Caco-2 (cell line): ENCODE measurements at regions not wholly inside any gene's neighbourhood (a gene's known extent, or its start where the extent isn't known, plus 50 kb on each side); places are given as distances from the start of the nearest gene placed in this dataset.

Experiments used
- BruUV-seq: library from RNA; stranded (reverse); fragments of 400-500 nt; replicated peaks from 2 replicates; lab custom pipeline; 2021; lab: Mats Ljungman, UMichigan
- CTCF ChIA-PET: fragments of 300-600 bp; sonication (Branson Sonifier 250); formaldehyde crosslinking; loops from one replicate; lab custom pipeline; 2022; ENCODE audit warnings: antibody characterized with exemption; lab: Charles Lee
- POLR2A ChIA-PET: fragments of 300-600 bp; sonication (Branson Sonifier 250); formaldehyde crosslinking; loops from one replicate; lab custom pipeline; 2022; ENCODE audit warnings: antibody characterized with exemption; lab: Charles Lee
- DNase-seq, 2 experiments: peaks; one replicate each; pipeline versions ENCODE4 v3.0.0 to v3.0.0-alpha.2; 2020 to 2022
- H3K27me3 ChIP-seq: replicated peaks from 2 replicates; pipeline ENCODE4 v1.6.0; 2011; ENCODE audit warnings: low read length; ENCODE audit not compliant: control insufficient read depth, insufficient read depth
- H3K36me3 ChIP-seq: 2 replicates; pipeline ENCODE4 v1.5.1; 2011; ENCODE audit warnings: low read length; ENCODE audit not compliant: control insufficient read depth, insufficient read depth
- H3K4me1 ChIP-seq: fragments of 250-450 bp; sonication (Bioruptor Pico); 2 replicates; pipeline ENCODE4 v1.5.1; 2020; ENCODE audit warnings: mild to moderate bottlenecking
- H3K4me3 ChIP-seq: 2 replicates; pipeline ENCODE4 v1.5.1; 2011; ENCODE audit warnings: low read depth, mild to moderate bottlenecking, control low read depth, low read length
- H3K9me3 ChIP-seq: fragments of 250-450 bp; sonication (Bioruptor Pico); 2 replicates; pipeline ENCODE4 v1.5.1; 2020; ENCODE audit warnings: mild to moderate bottlenecking, moderate library complexity
- H3K27ac Mint-ChIP-seq: one replicate; pipeline ENCODE4 v1.8.0; 2022; ENCODE audit warnings: mixed read lengths; ENCODE audit not compliant: unreplicated experiment
- H3K27me3 Mint-ChIP-seq: one replicate; pipeline ENCODE4 v1.8.0; 2022; ENCODE audit warnings: mixed read lengths; ENCODE audit not compliant: insufficient read depth, unreplicated experiment
- H3K36me3 Mint-ChIP-seq: one replicate; pipeline ENCODE4 v1.8.0; 2022; ENCODE audit warnings: mild to moderate bottlenecking, mixed read lengths; ENCODE audit not compliant: insufficient read depth, unreplicated experiment
- H3K4me1 Mint-ChIP-seq: one replicate; pipeline ENCODE4 v1.8.0; 2022; ENCODE audit warnings: low read depth, mixed read lengths; ENCODE audit not compliant: unreplicated experiment
- H3K4me3 Mint-ChIP-seq: one replicate; pipeline ENCODE4 v1.8.0; 2022; ENCODE audit warnings: mild to moderate bottlenecking, moderate library complexity, mixed read lengths; ENCODE audit not compliant: unreplicated experiment
- H3K9me3 Mint-ChIP-seq: one replicate; pipeline ENCODE4 v1.8.0; 2022; ENCODE audit warnings: mixed read lengths; ENCODE audit not compliant: unreplicated experiment
- intact Hi-C: fragments of 100-400 bp; cut with micrococcal nuclease; formaldehyde crosslinking; loops from one replicate; pipeline ENCODE4 v1.10.0; 2022; ENCODE audit not compliant: unreplicated experiment
- TF ChIP-seq, protein P1 (sequence below), 2 experiments: fragments of 200-600 bp in 1 of 2; IDR thresholded peaks; 1 replicate in 1 of 2; 2 replicates in 1 of 2; pipeline versions ENCODE4 v1.5.1 to v1.8.0; 2011 to 2022; ENCODE audit warnings: antibody characterized with exemption in 1 of 2, control low read depth in 1 of 2, inconsistent platforms in 1 of 2, low read depth in 1 of 2, low read length in 1 of 2, mild to moderate bottlenecking in 1 of 2, moderate library complexity in 1 of 2; ENCODE audit not compliant: insufficient read depth in 1 of 2, severe bottlenecking in 1 of 2, unreplicated experiment in 1 of 2

DNA sequence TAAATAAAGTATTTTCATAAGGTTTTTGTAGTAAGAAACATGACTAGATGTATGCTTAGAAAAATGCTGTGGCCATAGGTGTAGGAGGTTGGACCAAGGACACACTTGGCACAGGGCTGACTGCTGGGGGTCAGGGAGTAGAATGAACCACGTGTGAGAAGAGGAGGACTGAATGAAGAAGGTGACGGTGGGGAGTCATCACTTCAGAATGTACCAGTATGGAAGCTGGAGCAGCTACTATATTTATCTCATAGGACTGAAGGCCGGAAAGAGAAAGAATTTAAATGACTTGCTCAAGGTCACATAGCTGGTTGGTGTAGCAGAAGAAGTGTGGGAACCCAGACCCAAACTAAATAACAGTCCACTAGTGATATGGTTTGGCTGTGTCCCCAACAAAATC is 79.8 kb upstream of the HAO2 start:
- Mint-ChIP-seq H3K27me3 (no peaks in the 10 kb centered on the region), H3K27ac (no peak overlapping the region), H3K4me3 (no peak overlapping the region), H3K9me3 (no peaks in the 10 kb centered on the region), H3K36me3 (peaks cover 5% of the 10 kb centered on the region), H3K4me1 (peaks cover 7% of the 10 kb centered on the region)
- DNase-seq, result no peak
- no peaks in the 10 kb centered on the region for H3K36me3 ChIP-seq
- H3K4me3 ChIP-seq, result no peak overlapping the region
- intact Hi-C loops, result no loop called here
- BruUV-seq, result no TSS peak
- POLR2A ChIA-PET, result no interaction called here
- no peaks in the 10 kb centered on the region for H3K27me3 ChIP-seq
- TF ChIP-seq, protein P1, sequence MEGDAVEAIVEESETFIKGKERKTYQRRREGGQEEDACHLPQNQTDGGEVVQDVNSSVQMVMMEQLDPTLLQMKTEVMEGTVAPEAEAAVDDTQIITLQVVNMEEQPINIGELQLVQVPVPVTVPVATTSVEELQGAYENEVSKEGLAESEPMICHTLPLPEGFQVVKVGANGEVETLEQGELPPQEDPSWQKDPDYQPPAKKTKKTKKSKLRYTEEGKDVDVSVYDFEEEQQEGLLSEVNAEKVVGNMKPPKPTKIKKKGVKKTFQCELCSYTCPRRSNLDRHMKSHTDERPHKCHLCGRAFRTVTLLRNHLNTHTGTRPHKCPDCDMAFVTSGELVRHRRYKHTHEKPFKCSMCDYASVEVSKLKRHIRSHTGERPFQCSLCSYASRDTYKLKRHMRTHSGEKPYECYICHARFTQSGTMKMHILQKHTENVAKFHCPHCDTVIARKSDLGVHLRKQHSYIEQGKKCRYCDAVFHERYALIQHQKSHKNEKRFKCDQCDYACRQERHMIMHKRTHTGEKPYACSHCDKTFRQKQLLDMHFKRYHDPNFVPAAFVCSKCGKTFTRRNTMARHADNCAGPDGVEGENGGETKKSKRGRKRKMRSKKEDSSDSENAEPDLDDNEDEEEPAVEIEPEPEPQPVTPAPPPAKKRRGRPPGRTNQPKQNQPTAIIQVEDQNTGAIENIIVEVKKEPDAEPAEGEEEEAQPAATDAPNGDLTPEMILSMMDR (IDR thresholded peaks at IDR 0.05; ENCODE audit: insufficient read depth in 1 of 2, low read depth in 1 of 2, low read length in 1 of 2, severe bottlenecking in 1 of 2, unreplicated experiment in 1 of 2), result no peak
- CTCF ChIA-PET, result no interaction called here
- H3K9me3 ChIP-seq, result no peaks in the 10 kb centered on the region
- H3K4me1 ChIP-seq, result no peaks in the 10 kb centered on the region

DNA sequence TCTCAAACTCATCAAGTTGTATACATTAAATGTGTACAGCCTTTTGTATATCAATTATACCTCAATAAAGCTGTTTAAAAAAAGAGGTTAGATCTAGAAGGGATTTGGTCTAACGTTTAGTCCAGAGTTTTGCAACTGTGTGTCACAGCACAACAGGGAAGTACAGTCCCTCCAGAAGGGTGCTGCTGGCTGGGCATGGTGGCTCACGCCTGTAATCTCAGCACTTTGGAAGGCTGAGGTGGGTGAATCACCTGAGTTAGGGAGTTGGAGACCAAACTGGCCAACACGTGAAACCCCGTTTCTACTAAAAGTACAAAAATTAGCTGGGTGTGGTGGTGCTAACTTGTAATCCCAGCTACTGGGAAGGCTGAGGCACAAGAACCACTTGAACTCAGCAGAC is 78.3 kb upstream of the HAO2 start:
- TF ChIP-seq, protein P1 (IDR thresholded peaks at IDR 0.05; ENCODE audit: insufficient read depth in 1 of 2, low read depth in 1 of 2, low read length in 1 of 2, severe bottlenecking in 1 of 2, unreplicated experiment in 1 of 2), result no peak
- H3K36me3 Mint-ChIP-seq, result peaks cover 5% of the 10 kb centered on the region
- no peak for DNase-seq
- H3K4me1 Mint-ChIP-seq, result peaks cover 7% of the 10 kb centered on the region
- no peaks in the 10 kb centered on the region for H3K36me3 ChIP-seq
- no TSS peak for BruUV-seq
- ChIA-PET CTCF (no interaction called here), POLR2A (no interaction called here)
- H3K4me3 ChIP-seq, result no peak overlapping the region
- peaks cover 6% of the 10 kb centered on the region for H3K4me1 ChIP-seq
- H3K9me3 ChIP-seq, result no peaks in the 10 kb centered on the region
- no peaks in the 10 kb centered on the region for H3K9me3 Mint-ChIP-seq
- no peak overlapping the region for H3K4me3 Mint-ChIP-seq
- H3K27me3 ChIP-seq, result no peaks in the 10 kb centered on the region
- H3K27ac Mint-ChIP-seq, result no peak overlapping the region
- intact Hi-C loops, result no loop called here
- no peaks in the 10 kb centered on the region for H3K27me3 Mint-ChIP-seq

DNA sequence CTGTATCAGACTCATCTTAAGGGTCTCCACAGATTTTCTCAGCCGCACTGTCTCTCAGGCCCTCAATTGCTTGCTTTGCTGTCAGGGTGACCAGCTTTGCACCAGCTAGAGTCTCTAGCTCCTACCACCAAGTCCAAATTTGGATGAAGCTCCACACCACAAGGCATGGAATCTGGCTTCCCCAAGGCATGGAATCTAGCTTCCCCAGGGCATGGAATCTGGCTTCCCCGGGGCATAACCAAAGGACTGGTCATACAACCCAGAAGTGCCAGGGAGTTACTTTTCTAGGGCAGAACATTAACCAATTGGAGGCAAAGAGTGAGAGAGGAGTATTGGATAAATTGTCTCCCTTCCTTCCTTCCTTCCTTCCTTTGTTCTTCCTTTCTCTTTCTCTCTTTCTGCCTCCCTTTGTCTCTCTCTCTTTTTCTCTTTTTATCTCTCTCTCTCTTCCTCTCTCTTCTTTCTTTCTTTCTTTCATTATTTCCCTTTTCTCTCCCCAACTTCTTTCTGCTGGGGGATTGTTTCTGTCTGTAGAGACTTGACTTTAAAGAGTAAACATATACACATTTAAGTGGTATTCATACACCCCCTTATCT is 76.9 kb upstream of the HAO2 start:
- TF ChIP-seq, protein P1 (IDR thresholded peaks at IDR 0.05; ENCODE audit: insufficient read depth in 1 of 2, low read depth in 1 of 2, low read length in 1 of 2, severe bottlenecking in 1 of 2, unreplicated experiment in 1 of 2), result no peak
- ChIA-PET POLR2A (no interaction called here), CTCF (no interaction called here)
- peaks cover 6% of the 10 kb centered on the region for H3K4me1 ChIP-seq
- peaks cover 8% of the 10 kb centered on the region for H3K36me3 Mint-ChIP-seq
- no peak overlapping the region for H3K27ac Mint-ChIP-seq
- no peak overlapping the region for H3K4me3 Mint-ChIP-seq
- H3K4me1 Mint-ChIP-seq, result peaks cover 7% of the 10 kb centered on the region
- DNase-seq, result no peak
- H3K36me3 ChIP-seq, result no peaks in the 10 kb centered on the region
- H3K27me3 Mint-ChIP-seq, result no peaks in the 10 kb centered on the region
- H3K4me3 ChIP-seq, result no peak overlapping the region
- H3K9me3 Mint-ChIP-seq, result no peaks in the 10 kb centered on the region
- H3K27me3 ChIP-seq, result no peaks in the 10 kb centered on the region
- BruUV-seq, result no TSS peak
- no peaks in the 10 kb centered on the region for H3K9me3 ChIP-seq
- intact Hi-C loops, result no loop called here
